ENCODE measurements at regions not wholly inside any gene's neighbourhood (a gene's known extent, or its start where the extent isn't known, plus 50 kb on each side); places are given as distances from the start of the nearest gene placed in this dataset.

DNA sequence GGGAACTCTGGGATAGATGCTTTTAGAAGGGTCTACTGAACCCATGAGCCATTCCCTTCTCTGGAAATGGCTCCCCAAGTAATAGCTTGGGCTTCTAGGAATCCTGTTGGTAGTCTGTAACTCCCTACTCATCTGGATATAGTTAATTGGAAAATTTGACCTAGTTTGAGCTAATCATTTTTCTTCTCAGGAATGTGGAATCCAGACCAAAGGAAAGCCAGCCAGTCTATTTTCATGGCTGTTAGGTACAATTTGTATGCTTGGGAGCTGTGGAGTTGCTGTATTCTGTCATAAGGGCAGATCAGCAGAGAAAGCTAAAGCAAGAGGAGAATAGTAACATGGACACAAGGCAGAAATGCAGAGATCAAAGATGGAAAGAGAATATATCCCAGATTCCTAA, 71.6 kb upstream of the C1GALT1 start:
- ChIA-PET CTCF (interaction anchor here (0.7 to 1.3 kb wide), 3 partner anchors 10 to 242 kb away, joined by 3 to 4 read pairs (median 4); no protein-coding TSS in a partner anchor), POLR2A (no interaction called here)
- TF ChIP-seq, protein P1, sequence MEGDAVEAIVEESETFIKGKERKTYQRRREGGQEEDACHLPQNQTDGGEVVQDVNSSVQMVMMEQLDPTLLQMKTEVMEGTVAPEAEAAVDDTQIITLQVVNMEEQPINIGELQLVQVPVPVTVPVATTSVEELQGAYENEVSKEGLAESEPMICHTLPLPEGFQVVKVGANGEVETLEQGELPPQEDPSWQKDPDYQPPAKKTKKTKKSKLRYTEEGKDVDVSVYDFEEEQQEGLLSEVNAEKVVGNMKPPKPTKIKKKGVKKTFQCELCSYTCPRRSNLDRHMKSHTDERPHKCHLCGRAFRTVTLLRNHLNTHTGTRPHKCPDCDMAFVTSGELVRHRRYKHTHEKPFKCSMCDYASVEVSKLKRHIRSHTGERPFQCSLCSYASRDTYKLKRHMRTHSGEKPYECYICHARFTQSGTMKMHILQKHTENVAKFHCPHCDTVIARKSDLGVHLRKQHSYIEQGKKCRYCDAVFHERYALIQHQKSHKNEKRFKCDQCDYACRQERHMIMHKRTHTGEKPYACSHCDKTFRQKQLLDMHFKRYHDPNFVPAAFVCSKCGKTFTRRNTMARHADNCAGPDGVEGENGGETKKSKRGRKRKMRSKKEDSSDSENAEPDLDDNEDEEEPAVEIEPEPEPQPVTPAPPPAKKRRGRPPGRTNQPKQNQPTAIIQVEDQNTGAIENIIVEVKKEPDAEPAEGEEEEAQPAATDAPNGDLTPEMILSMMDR (IDR thresholded peaks at IDR 0.05; ENCODE audit: insufficient read depth, low read depth, low read length): no peak
- DNase-seq (ENCODE audit: low read depth): no peak
- Histone ChIP-seq H3K36me3 (ENCODE audit: control insufficient read depth, insufficient read depth, low read length) (no peaks in the 10 kb centered on the region), H3K27me3 (ENCODE audit: control insufficient read depth, insufficient read depth, low read length) (no peaks in the 10 kb centered on the region), H3K4me3 (ENCODE audit: low read depth, low read length) (no peak overlapping the region)

DNA sequence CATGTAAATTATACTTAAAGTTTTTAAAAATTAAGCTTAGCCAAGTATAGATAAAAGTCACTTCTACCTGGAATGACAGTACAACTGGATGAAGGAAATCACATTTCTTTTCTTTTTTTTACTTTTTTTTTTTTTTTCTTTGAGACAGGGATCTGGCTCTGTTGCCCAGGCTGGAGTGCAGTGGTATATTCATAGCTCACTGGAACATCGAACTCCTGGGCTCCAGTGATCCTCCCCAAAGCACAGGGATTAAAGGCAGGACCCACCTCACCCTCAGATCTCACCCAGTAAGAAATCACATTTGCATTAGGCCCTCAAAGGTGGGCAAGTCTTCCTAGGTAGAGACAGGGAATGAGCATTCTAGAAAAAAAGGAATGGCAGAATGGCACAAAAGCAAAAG, 69.5 kb upstream of the C1GALT1 start:
- Histone ChIP-seq H3K4me3 (ENCODE audit: low read depth, low read length) (no peak overlapping the region), H3K27me3 (ENCODE audit: control insufficient read depth, insufficient read depth, low read length) (no peaks in the 10 kb centered on the region), H3K36me3 (ENCODE audit: control insufficient read depth, insufficient read depth, low read length) (no peaks in the 10 kb centered on the region)
- TF ChIP-seq, protein P1 (IDR thresholded peaks at IDR 0.05; ENCODE audit: insufficient read depth, low read depth, low read length): no peak
- ChIA-PET CTCF (interaction anchor here (3.7 kb wide), 1 partner anchor 10 kb away, joined by 15 read pairs; no protein-coding TSS in a partner anchor), POLR2A (no interaction called here)
- no peak for DNase-seq (ENCODE audit: low read depth)

DNA sequence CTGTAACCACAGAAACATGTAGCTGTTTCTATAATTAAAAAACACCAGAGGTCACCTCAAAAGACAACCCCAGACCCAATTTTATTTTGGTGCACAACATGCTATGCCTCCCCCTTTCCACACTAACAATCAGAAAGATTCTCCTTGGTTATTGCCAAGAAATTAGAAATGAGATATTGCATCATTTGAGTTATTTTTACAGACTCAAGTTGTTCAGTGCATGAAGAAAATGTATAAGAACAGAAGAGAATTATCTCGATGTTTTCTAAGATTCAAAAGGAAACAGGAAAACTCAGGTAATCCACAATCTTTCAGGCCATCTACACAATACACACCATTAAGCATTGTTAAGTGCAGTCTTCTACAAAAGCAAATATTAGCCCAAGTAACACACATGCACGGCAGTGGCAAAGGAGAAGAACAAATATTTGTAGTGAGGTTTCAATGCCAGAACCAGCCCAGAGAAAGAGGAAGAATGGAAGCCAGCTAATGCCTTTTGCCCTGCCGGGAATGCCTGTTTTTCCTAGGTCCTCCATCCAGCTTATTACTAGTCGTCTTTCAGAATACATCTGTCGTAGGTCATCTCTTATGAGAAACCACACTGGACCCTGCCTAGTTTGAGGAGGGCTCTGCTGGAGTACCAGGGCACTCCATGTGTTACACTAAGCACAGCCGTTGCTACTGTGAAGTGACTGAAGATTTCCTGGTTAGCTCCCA, 67.6 kb upstream of the C1GALT1 start:
- Histone ChIP-seq H3K36me3 (ENCODE audit: control insufficient read depth, insufficient read depth, low read length) (no peaks in the 10 kb centered on the region), H3K4me3 (ENCODE audit: low read depth, low read length) (no peak overlapping the region), H3K27me3 (ENCODE audit: control insufficient read depth, insufficient read depth, low read length) (no peaks in the 10 kb centered on the region)
- ChIA-PET CTCF (interaction anchor here (3.7 kb wide), 1 partner anchor 11 kb away, joined by 15 read pairs; no protein-coding TSS in a partner anchor), POLR2A (no interaction called here)
- DNase-seq (ENCODE audit: low read depth): no peak
- TF ChIP-seq, protein P1 (IDR thresholded peaks at IDR 0.05; ENCODE audit: insufficient read depth, low read depth, low read length): no peak

DNA sequence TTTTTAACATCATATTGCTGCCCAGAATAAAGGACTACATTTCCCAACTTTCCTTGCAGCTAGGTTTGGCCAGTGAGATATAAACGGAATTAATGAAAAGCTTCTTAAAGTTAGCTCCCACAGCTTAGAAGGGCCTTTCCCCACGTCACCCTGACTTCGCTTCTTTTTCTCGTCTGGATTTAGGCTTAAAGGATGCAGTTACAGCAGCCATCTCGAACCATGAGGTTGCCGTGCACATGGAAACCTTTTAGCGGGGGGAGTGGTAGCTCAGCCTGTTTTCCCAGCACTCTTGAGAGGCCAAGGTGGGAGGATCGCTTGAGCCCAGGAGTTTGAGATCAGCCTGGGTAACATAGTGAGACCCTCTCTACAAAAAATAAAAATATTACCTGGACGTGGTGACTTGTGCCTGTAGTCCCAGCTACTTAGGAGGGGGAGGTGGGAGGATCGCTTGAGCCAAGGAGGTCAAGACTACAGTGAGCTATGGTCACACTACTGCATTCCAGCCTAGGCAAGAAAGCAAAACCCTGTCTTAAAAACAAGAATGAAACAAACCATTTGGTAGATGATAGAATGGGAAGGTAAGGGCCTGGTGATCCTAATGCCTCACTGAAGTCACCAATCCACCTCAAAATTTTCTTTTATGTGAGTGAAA, 64.3 kb upstream of the C1GALT1 start:
- Histone ChIP-seq H3K36me3 (ENCODE audit: control insufficient read depth, insufficient read depth, low read length) (no peaks in the 10 kb centered on the region), H3K27me3 (ENCODE audit: control insufficient read depth, insufficient read depth, low read length) (no peaks in the 10 kb centered on the region), H3K4me3 (ENCODE audit: low read depth, low read length) (no peak overlapping the region)
- ChIA-PET CTCF (interaction anchor here (0.5 to 2.0 kb wide), 3 partner anchors 15 to 423 kb away, joined by 3 to 4 read pairs (median 3); no protein-coding TSS in a partner anchor), POLR2A (no interaction called here)
- TF ChIP-seq, protein P1 (IDR thresholded peaks at IDR 0.05; ENCODE audit: insufficient read depth, low read depth, low read length): no peak
- DNase-seq (ENCODE audit: low read depth): no peak

DNA sequence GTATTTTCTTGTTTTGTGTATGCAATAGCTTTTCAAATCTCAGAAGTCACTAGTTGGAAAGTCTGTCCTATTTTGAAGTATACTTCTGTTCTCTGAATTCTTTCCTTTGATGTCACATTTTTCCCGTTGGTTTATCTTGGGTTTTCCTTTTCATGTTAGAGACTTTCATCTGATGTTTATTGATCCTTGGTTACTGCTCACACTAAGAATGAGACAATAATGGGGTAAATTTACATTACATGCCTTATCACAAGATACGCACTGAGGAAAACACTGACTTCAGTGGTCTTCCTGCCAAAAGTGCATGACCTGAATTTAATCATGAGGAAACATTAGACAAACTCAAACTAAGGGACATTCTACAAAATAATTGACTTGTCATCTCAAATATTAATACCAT, 63.5 kb upstream of the C1GALT1 start:
- Histone ChIP-seq H3K36me3 (ENCODE audit: control insufficient read depth, insufficient read depth, low read length) (no peaks in the 10 kb centered on the region), H3K27me3 (ENCODE audit: control insufficient read depth, insufficient read depth, low read length) (no peaks in the 10 kb centered on the region), H3K4me3 (ENCODE audit: low read depth, low read length) (no peak overlapping the region)
- CTCF ChIA-PET: interaction anchor here (0.5 to 2.0 kb wide), 2 partner anchors 16 to 423 kb away, joined by 3 to 4 read pairs; no protein-coding TSS in a partner anchor
- POLR2A ChIA-PET: no interaction called here
- TF ChIP-seq, protein P1 (IDR thresholded peaks at IDR 0.05; ENCODE audit: insufficient read depth, low read depth, low read length): no peak
- DNase-seq (ENCODE audit: low read depth): no peak
